ENCODE measurements at regions not wholly inside any gene's neighbourhood (a gene's known extent, or its start where the extent isn't known, plus 50 kb on each side); places are given as distances from the start of the nearest gene placed in this dataset.

DNA sequence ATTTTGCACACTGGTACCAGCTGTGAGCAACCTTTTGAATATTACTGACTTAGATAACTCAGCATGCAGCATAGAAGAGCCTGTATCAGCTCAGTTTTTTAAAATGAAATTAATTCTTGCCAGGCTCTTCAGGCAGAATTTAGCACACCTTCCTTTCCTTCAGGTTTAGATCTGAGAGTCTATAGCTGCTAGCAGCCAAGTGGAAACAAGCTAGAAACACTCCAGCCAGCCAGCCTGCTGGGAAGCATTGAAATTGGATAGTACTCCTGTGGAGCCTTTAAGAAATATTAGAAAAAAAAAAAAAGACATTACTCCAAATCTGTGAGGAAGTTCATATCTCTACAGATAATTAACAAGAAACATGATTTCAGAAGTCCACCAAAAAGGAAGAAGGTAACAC, 812.2 kb downstream of the DTWD2 start:
- no peak for TF ChIP-seq POU2F2 (IDR thresholded peaks at IDR 0.05; ENCODE audit: low read depth, low read length)
- no peak for TF ChIP-seq TAF1 (IDR thresholded peaks at IDR 0.05; ENCODE audit: low read depth, low read length)
- TF ChIP-seq POLR2A (IDR thresholded peaks at IDR 0.05; ENCODE audit: low read depth, low read length), result no peak
- no peak for TF ChIP-seq POLR2AphosphoS5 (IDR thresholded peaks at IDR 0.05; ENCODE audit: low read depth, low read length)
- TF ChIP-seq PAX5 (IDR thresholded peaks at IDR 0.05; ENCODE audit: insufficient read depth, low read length, severe bottlenecking), result no peak
